Fibroblast of lung (primary cell): ENCODE measurements at regions not wholly inside any gene's neighbourhood (a gene's known extent, or its start where the extent isn't known, plus 50 kb on each side); places are given as distances from the start of the nearest gene placed in this dataset.
"Not testable (repeated sequence)": the region's sequence is repeated elsewhere in the genome, so short reads cannot be mapped to it uniquely, and the experiment has no call there.

ENCODE experiments used
- DNase-seq, 2 donors: peaks; one replicate each; pipeline versions ENCODE4 v3.0.0 to v3.0.0-alpha.2; 2010; ENCODE audit warnings: low read depth in 2 of 2
- H2AFZ ChIP-seq: 2 replicates; pipeline ENCODE4 v1.5.1; 2012; ENCODE audit warnings: low read length, control low read depth, inconsistent platforms
- H3K27ac ChIP-seq: 2 replicates; pipeline ENCODE4 v1.5.1; 2011; ENCODE audit warnings: low read length, control low read depth; ENCODE audit not compliant: insufficient read depth
- H3K27me3 ChIP-seq: 2 replicates; pipeline ENCODE4 v1.5.1; 2011; ENCODE audit warnings: mild to moderate bottlenecking, low read length; ENCODE audit not compliant: control insufficient read depth, insufficient read depth
- H3K36me3 ChIP-seq: 2 replicates; pipeline ENCODE4 v1.5.1; 2011; ENCODE audit warnings: low read length; ENCODE audit not compliant: control insufficient read depth, insufficient read depth
- H3K4me1 ChIP-seq: 2 replicates; pipeline ENCODE4 v1.5.1; 2011; ENCODE audit warnings: low read length; ENCODE audit not compliant: control insufficient read depth, insufficient read depth; ENCODE audit errors: extremely low read depth
- H3K4me2 ChIP-seq: 2 replicates; pipeline ENCODE4 v1.5.1; 2011; ENCODE audit warnings: low read length, control low read depth; ENCODE audit not compliant: insufficient read depth; ENCODE audit errors: extremely low read depth
- H3K4me3 ChIP-seq, 4 experiments: fragments of 200-600 bp in 1 of 4; sonication (generic) in 1 of 4; replicated peaks in 1 of 4; 2 replicates each; pipeline ENCODE4 v1.5.1; 2011 to 2016; ENCODE audit warnings: low read length in 4 of 4, low read depth in 3 of 4, mild to moderate bottlenecking in 3 of 4, control low read depth in 2 of 4, inconsistent platforms in 1 of 4, mixed read lengths in 1 of 4; ENCODE audit not compliant: insufficient read depth in 1 of 4; ENCODE audit errors: control extremely low read depth in 1 of 4
- H3K79me2 ChIP-seq: 2 replicates; pipeline ENCODE4 v1.5.1; 2012; ENCODE audit warnings: mild to moderate bottlenecking, low read length, inconsistent platforms; ENCODE audit not compliant: control insufficient read depth, insufficient read depth
- H3K9ac ChIP-seq: 2 replicates; pipeline ENCODE4 v1.5.1; 2011; ENCODE audit warnings: mild to moderate bottlenecking, low read length, control low read depth; ENCODE audit not compliant: insufficient read depth
- H3K9me3 ChIP-seq: 2 replicates; pipeline ENCODE4 v1.5.1; 2012; ENCODE audit warnings: low read depth, low read length; ENCODE audit not compliant: control insufficient read depth, insufficient read depth
- H4K20me1 ChIP-seq: 2 replicates; pipeline ENCODE4 v1.5.1; 2011; ENCODE audit warnings: low read length; ENCODE audit not compliant: control insufficient read depth, insufficient read depth; ENCODE audit errors: extremely low read depth
- EZH2 ChIP-seq: IDR thresholded peaks from 2 replicates; pipeline ENCODE4 v1.5.1; 2012; ENCODE audit warnings: low read length, control low read depth, mild to moderate bottlenecking; ENCODE audit errors: missing control alignments
- TF ChIP-seq, protein P1 (sequence below), 2 donors: IDR thresholded peaks in 1 of 2; conservative IDR thresholded peaks in 1 of 2; 1 replicate in 1 of 2; 2 replicates in 1 of 2; pipeline ENCODE4 v1.5.1; 2011 to 2012; ENCODE audit warnings: low read length in 2 of 2, control low read depth in 1 of 2, inconsistent platforms in 1 of 2, low read depth in 1 of 2, mild to moderate bottlenecking in 1 of 2

DNA sequence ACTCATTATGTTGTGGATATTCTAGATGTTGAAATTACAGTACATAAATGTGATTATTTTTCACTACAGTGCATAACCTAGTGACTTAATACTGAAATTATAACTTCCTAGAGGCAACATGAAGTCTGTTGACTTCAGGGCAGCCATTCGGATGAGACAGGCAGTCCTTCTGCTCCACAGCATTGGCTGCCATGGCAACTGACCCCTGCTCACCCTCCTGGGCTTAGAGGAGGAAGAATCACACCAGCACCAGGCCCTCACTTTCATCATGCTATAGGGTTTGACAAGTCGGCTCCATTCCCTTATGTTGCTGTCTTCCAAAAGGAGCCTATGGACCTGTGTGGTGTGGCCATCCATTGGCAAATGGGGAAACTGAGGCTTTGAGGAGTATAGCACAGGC lies 233.5 kb upstream of the TMEM132C start:
- no peak overlapping the region for H3K9ac ChIP-seq
- no peak overlapping the region for H3K4me2 ChIP-seq
- H2AFZ ChIP-seq: no peak overlapping the region
- H4K20me1 ChIP-seq: no peaks in the 10 kb centered on the region
- H3K27me3 ChIP-seq: no peaks in the 10 kb centered on the region
- H3K4me1 ChIP-seq: no peaks in the 10 kb centered on the region
- no peaks in the 10 kb centered on the region for H3K79me2 ChIP-seq
- no peak overlapping the region for H3K27ac ChIP-seq
- H3K9me3 ChIP-seq: no peaks in the 10 kb centered on the region
- TF ChIP-seq, protein P1, sequence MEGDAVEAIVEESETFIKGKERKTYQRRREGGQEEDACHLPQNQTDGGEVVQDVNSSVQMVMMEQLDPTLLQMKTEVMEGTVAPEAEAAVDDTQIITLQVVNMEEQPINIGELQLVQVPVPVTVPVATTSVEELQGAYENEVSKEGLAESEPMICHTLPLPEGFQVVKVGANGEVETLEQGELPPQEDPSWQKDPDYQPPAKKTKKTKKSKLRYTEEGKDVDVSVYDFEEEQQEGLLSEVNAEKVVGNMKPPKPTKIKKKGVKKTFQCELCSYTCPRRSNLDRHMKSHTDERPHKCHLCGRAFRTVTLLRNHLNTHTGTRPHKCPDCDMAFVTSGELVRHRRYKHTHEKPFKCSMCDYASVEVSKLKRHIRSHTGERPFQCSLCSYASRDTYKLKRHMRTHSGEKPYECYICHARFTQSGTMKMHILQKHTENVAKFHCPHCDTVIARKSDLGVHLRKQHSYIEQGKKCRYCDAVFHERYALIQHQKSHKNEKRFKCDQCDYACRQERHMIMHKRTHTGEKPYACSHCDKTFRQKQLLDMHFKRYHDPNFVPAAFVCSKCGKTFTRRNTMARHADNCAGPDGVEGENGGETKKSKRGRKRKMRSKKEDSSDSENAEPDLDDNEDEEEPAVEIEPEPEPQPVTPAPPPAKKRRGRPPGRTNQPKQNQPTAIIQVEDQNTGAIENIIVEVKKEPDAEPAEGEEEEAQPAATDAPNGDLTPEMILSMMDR (conservative IDR thresholded peaks at IDR 0.05 in 1 of 2, IDR thresholded peaks at IDR 0.05 in 1 of 2; ENCODE audit: low read depth in 1 of 2, low read length in 2 of 2): no peak
- no peak for TF ChIP-seq EZH2
- no peak for DNase-seq
- H3K36me3 ChIP-seq: no peaks in the 10 kb centered on the region
- no peak overlapping the region for H3K4me3 ChIP-seq

DNA sequence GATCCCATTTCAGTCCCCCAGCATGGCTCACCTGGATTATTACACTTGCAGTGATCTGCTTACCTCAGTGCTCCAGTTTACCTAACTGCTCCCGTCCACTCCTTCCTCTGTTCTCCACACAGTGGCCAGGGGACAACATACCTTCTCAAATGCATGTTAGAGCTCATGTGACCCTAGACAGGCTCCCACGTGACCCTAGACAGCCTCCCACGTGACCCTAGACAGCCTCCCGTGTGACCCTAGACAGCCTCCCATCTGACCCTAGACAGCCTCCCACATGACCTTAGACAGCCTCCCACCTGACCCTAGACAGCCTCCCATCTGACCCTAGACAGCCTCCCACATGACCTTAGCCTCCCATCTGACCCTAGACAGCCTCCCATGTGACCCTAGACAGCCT lies 226.0 kb upstream of the TMEM132C start:
- no peak overlapping the region for H3K4me3 ChIP-seq
- no peak overlapping the region for H3K9ac ChIP-seq
- no peaks in the 10 kb centered on the region for H3K36me3 ChIP-seq
- DNase-seq: no peak
- H4K20me1 ChIP-seq: no peaks in the 10 kb centered on the region
- H2AFZ ChIP-seq: no peak overlapping the region
- no peak overlapping the region for H3K27ac ChIP-seq
- no peaks in the 10 kb centered on the region for H3K79me2 ChIP-seq
- TF ChIP-seq, protein P1 (conservative IDR thresholded peaks at IDR 0.05 in 1 of 2, IDR thresholded peaks at IDR 0.05 in 1 of 2; ENCODE audit: low read depth in 1 of 2, low read length in 2 of 2): no peak
- no peak for TF ChIP-seq EZH2
- no peaks in the 10 kb centered on the region for H3K9me3 ChIP-seq
- no peaks in the 10 kb centered on the region for H3K4me1 ChIP-seq
- H3K27me3 ChIP-seq: no peaks in the 10 kb centered on the region
- no peak overlapping the region for H3K4me2 ChIP-seq

DNA sequence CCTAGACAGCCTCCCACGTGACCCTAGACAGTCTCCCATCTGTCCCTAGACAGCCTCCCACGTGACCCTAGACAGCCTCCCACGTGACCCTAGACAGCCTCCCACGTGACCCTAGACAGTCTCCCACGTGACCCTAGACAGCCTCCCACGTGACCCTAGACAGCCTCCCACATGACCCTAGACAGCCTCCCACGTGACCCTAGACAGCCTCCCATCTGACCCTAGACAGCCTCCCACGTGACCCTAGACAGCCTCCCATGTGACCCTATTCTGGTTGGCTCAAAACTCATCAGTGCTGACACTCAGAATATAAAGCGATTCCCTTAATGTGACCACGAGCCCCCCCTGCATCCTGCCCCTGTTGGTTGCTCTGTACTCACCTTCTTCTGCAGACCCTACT lies 224.7 kb upstream of the TMEM132C start:
- H2AFZ ChIP-seq, H3K9me3 ChIP-seq, H3K4me2 ChIP-seq, H3K4me1 ChIP-seq, H3K9ac ChIP-seq, H3K79me2 ChIP-seq, DNase-seq, H3K27me3 ChIP-seq, H3K36me3 ChIP-seq, H3K27ac ChIP-seq, H3K4me3 ChIP-seq, H4K20me1 ChIP-seq: not testable (repeated sequence)

DNA sequence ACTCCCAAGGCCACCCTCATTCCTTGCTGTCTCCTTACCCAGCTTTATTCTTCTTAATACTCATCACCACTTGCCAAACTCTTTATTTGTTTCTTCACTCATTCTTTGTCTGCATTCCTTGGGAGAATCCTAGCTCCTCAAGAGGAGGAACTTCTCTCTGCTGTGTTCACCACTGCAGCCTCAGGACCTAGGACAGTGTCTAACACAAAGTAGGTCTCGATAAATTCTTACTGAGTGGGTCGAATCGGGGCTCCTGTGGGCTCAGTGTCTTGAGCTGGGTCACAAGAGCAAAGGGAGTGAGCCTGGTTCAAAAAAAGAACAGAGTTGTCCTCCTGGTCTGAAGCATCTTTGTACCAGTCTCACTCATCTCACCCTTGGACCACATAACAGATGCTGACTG lies 224.1 kb upstream of the TMEM132C start:
- no peaks in the 10 kb centered on the region for H3K79me2 ChIP-seq
- H4K20me1 ChIP-seq: no peaks in the 10 kb centered on the region
- no peaks in the 10 kb centered on the region for H3K4me1 ChIP-seq
- H3K9ac ChIP-seq: no peak overlapping the region
- H3K4me2 ChIP-seq: no peak overlapping the region
- no peaks in the 10 kb centered on the region for H3K36me3 ChIP-seq
- H3K4me3 ChIP-seq: no peak overlapping the region
- H3K27ac ChIP-seq: no peak overlapping the region
- no peak for TF ChIP-seq EZH2
- TF ChIP-seq, protein P1 (conservative IDR thresholded peaks at IDR 0.05 in 1 of 2, IDR thresholded peaks at IDR 0.05 in 1 of 2; ENCODE audit: low read depth in 1 of 2, low read length in 2 of 2): no peak
- no peaks in the 10 kb centered on the region for H3K9me3 ChIP-seq
- no peak for DNase-seq
- no peaks in the 10 kb centered on the region for H3K27me3 ChIP-seq
- H2AFZ ChIP-seq: no peak overlapping the region
